Neural progenitor cell (in vitro differentiated cells): ENCODE measurements at regions not wholly inside any gene's neighbourhood (a gene's known extent, or its start where the extent isn't known, plus 50 kb on each side); places are given as distances from the start of the nearest gene placed in this dataset.

Experiments used
- CTCF ChIP-seq: fragments of 200-600 bp; sonication (generic); IDR thresholded peaks from 2 replicates; pipeline ENCODE4 v1.5.1; 2017; ENCODE audit warnings: antibody characterized with exemption, mild to moderate bottlenecking
- EZH2phosphoT487 ChIP-seq: fragments of 200-600 bp; sonication (generic); IDR thresholded peaks from 2 replicates; pipeline ENCODE4 v1.6.1; 2017; ENCODE audit warnings: antibody characterized with exemption

GRCh38 chr15:46121441-46121840 lies 486.6 kb downstream of the SQOR start:
- TF ChIP-seq CTCF = no peak
- TF ChIP-seq EZH2phosphoT487 = no peak
